Keratinocyte (primary cell): ENCODE measurements at regions not wholly inside any gene's neighbourhood (a gene's known extent, or its start where the extent isn't known, plus 50 kb on each side); places are given as distances from the start of the nearest gene placed in this dataset.

Experiments
- DNase-seq: peaks from one replicate; pipeline ENCODE4 v3.0.0-alpha.2; 2011; ENCODE audit warnings: low read depth, missing footprints, low spot score
- FAIRE-seq: peaks from 2 replicates; lab custom pipeline; 2011; peaks lifted over from hg19 to GRCh38; lab: Jason Lieb, UNC
- H2AFZ ChIP-seq: 2 replicates; pipeline ENCODE4 v1.6.0; 2012; ENCODE audit warnings: low read length, control low read depth, inconsistent platforms; ENCODE audit not compliant: control insufficient read depth
- H3K27ac ChIP-seq: 2 replicates; pipeline ENCODE4 v1.5.1; 2011; ENCODE audit warnings: low read length; ENCODE audit not compliant: control insufficient read depth, insufficient read depth
- H3K27me3 ChIP-seq: 3 replicates; pipeline ENCODE4 v1.6.0; 2011; ENCODE audit warnings: low read length; ENCODE audit not compliant: control insufficient read depth, insufficient read depth; ENCODE audit errors: extremely low read depth
- H3K36me3 ChIP-seq, 2 experiments: 2 replicates in 1 of 2; 3 replicates in 1 of 2; pipeline ENCODE4 v1.5.1; 2011; ENCODE audit warnings: low read length in 2 of 2, mild to moderate bottlenecking in 1 of 2; ENCODE audit not compliant: control insufficient read depth in 2 of 2, insufficient read depth in 2 of 2; ENCODE audit errors: extremely low read depth in 1 of 2
- H3K4me1 ChIP-seq: 3 replicates; pipeline ENCODE4 v1.5.1; 2011; ENCODE audit warnings: low read length; ENCODE audit not compliant: control insufficient read depth, insufficient read depth; ENCODE audit errors: extremely low read depth
- H3K4me2 ChIP-seq: 3 replicates; pipeline ENCODE4 v1.6.0; 2011; ENCODE audit warnings: low read depth, low read length; ENCODE audit not compliant: control insufficient read depth, insufficient read depth; ENCODE audit errors: extremely low read depth
- H3K4me3 ChIP-seq, 3 experiments: fragments of 200-600 bp in 1 of 3; sonication (generic) in 1 of 3; 2 replicates in 2 of 3; 3 replicates in 1 of 3; pipeline ENCODE4 v1.5.1; 2011 to 2016; ENCODE audit warnings: low read length in 3 of 3, mild to moderate bottlenecking in 3 of 3, control low read depth in 2 of 3, inconsistent platforms in 1 of 3, low read depth in 1 of 3, mixed read lengths in 1 of 3, mixed run types in 1 of 3, moderate library complexity in 1 of 3; ENCODE audit not compliant: control insufficient read depth in 2 of 3, insufficient read depth in 2 of 3; ENCODE audit errors: extremely low read depth in 1 of 3
- H3K79me2 ChIP-seq: 2 replicates; pipeline ENCODE4 v1.6.0; 2012; ENCODE audit warnings: low read length; ENCODE audit not compliant: control insufficient read depth, insufficient read depth
- H3K9ac ChIP-seq: 3 replicates; pipeline ENCODE4 v1.6.0; 2011; ENCODE audit warnings: low read length; ENCODE audit not compliant: control insufficient read depth, insufficient read depth; ENCODE audit errors: extremely low read depth
- H3K9me1 ChIP-seq: 3 replicates; pipeline ENCODE4 v1.6.0; 2011; ENCODE audit warnings: low read length; ENCODE audit not compliant: control insufficient read depth, insufficient read depth; ENCODE audit errors: extremely low read depth
- H3K9me3 ChIP-seq: 2 replicates; pipeline ENCODE4 v1.5.1; 2012; ENCODE audit warnings: low read depth, low read length; ENCODE audit not compliant: control insufficient read depth
- H4K20me1 ChIP-seq: 3 replicates; pipeline ENCODE4 v1.6.0; 2011; ENCODE audit warnings: low read length; ENCODE audit not compliant: control insufficient read depth, insufficient read depth; ENCODE audit errors: extremely low read depth
- EZH2 ChIP-seq: IDR thresholded peaks from one replicate; pipeline ENCODE4 v1.6.1; 2012; ENCODE audit warnings: inconsistent platforms, mild to moderate bottlenecking, low read length, moderate library complexity
- dilution Hi-C: fragments of 300-500 bp; cut with MboI; formaldehyde crosslinking; loops from one replicate; pipeline ENCODE4 v1.7.0; 2020; ENCODE audit warnings: low sequenced_read_pairs; ENCODE audit not compliant: extremely low pct_ligation_motif_present
- TF ChIP-seq, protein P1 (sequence below), 3 experiments: IDR thresholded peaks in 1 of 3; conservative IDR thresholded peaks in 1 of 3; optimal IDR thresholded peaks in 1 of 3; 2 replicates in 2 of 3; 3 replicates in 1 of 3; pipeline versions ENCODE3 to v1.5.1; 2011; ENCODE audit warnings: low read length in 3 of 3, mild to moderate bottlenecking in 3 of 3, moderate library complexity in 2 of 3, control low read depth in 1 of 3, inconsistent platforms in 1 of 3; ENCODE audit not compliant: insufficient read depth in 2 of 3; ENCODE audit errors: extremely low read depth in 1 of 3

DNA sequence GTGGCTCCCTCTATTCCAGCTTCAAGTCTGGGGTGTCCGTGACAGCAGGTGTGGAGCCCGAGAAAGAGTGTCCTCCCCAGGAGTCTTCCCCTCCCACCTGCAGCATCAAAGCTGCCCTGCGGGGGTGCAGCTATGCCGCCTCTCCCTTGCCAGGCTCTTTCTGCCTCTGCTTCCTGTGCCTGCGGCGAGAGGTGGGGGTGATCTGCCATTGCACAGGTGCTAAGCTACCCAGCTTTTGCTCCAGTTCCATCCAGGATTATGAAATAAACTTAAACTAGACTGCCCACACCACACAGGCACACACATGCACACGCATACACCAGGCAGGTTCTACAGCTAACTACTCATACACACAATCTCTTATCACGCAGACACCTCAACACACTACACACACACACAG, 104.7 kb upstream of the CLDN10 start:
- TF ChIP-seq, protein P1, sequence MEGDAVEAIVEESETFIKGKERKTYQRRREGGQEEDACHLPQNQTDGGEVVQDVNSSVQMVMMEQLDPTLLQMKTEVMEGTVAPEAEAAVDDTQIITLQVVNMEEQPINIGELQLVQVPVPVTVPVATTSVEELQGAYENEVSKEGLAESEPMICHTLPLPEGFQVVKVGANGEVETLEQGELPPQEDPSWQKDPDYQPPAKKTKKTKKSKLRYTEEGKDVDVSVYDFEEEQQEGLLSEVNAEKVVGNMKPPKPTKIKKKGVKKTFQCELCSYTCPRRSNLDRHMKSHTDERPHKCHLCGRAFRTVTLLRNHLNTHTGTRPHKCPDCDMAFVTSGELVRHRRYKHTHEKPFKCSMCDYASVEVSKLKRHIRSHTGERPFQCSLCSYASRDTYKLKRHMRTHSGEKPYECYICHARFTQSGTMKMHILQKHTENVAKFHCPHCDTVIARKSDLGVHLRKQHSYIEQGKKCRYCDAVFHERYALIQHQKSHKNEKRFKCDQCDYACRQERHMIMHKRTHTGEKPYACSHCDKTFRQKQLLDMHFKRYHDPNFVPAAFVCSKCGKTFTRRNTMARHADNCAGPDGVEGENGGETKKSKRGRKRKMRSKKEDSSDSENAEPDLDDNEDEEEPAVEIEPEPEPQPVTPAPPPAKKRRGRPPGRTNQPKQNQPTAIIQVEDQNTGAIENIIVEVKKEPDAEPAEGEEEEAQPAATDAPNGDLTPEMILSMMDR (optimal IDR thresholded peaks at IDR 0.05 in 1 of 3, IDR thresholded peaks at IDR 0.05 in 1 of 3, conservative IDR thresholded peaks at IDR 0.05 in 1 of 3; ENCODE audit: extremely low read depth in 1 of 3, insufficient read depth in 2 of 3, low read length in 3 of 3) = no peak
- no peak for TF ChIP-seq EZH2
- H3K4me1 ChIP-seq = no peaks in the 10 kb centered on the region
- FAIRE-seq (no peak), DNase-seq (no peak)
- dilution Hi-C loops = no loop called here
- H4K20me1 ChIP-seq = no peaks in the 10 kb centered on the region
- H3K4me3 ChIP-seq = no peak overlapping the region
- H3K9me1 ChIP-seq = no peaks in the 10 kb centered on the region
- H3K9ac ChIP-seq = no peak overlapping the region
- H3K27ac ChIP-seq = no peak overlapping the region
- H2AFZ ChIP-seq = no peak overlapping the region
- H3K27me3 ChIP-seq = no peaks in the 10 kb centered on the region
- H3K4me2 ChIP-seq = no peak overlapping the region
- H3K9me3 ChIP-seq = no peaks in the 10 kb centered on the region
- H3K36me3 ChIP-seq = no peaks in the 10 kb centered on the region
- H3K79me2 ChIP-seq = no peaks in the 10 kb centered on the region

DNA sequence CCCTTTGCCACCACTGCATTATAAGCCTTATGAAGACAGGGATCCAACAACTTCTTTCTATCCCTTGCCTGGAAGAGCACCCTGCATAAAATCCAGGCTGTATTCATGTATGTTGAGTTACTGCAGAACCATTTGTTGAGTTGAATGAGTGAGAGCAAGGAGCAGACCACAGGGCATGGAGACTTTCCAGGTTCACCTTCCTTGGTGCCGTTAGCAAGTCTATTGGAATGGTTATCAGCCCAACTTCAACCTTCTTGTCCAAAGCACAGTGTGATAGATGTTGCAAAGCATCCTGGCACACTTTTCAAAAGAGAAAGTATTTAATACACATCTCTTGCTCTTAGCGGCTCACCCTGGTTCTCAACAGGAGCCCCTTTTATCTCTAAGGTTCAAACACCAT, 100.9 kb upstream of the CLDN10 start:
- Histone ChIP-seq H3K79me2 (no peaks in the 10 kb centered on the region), H3K4me2 (no peak overlapping the region), H3K27me3 (no peaks in the 10 kb centered on the region), H4K20me1 (no peaks in the 10 kb centered on the region), H3K9ac (no peak overlapping the region), H3K4me3 (no peak overlapping the region), H3K27ac (no peak overlapping the region), H3K36me3 (no peaks in the 10 kb centered on the region), H2AFZ (no peak overlapping the region), H3K9me1 (no peaks in the 10 kb centered on the region), H3K9me3 (no peaks in the 10 kb centered on the region), H3K4me1 (no peaks in the 10 kb centered on the region)
- no peak for TF ChIP-seq EZH2
- TF ChIP-seq, protein P1 (optimal IDR thresholded peaks at IDR 0.05 in 1 of 3, IDR thresholded peaks at IDR 0.05 in 1 of 3, conservative IDR thresholded peaks at IDR 0.05 in 1 of 3; ENCODE audit: extremely low read depth in 1 of 3, insufficient read depth in 2 of 3, low read length in 3 of 3) = no peak
- FAIRE-seq (no peak), DNase-seq (no peak)
- dilution Hi-C loops = no loop called here
